ENCODE measurements at regions not wholly inside any gene's neighbourhood (a gene's known extent, or its start where the extent isn't known, plus 50 kb on each side); places are given as distances from the start of the nearest gene placed in this dataset.

DNA sequence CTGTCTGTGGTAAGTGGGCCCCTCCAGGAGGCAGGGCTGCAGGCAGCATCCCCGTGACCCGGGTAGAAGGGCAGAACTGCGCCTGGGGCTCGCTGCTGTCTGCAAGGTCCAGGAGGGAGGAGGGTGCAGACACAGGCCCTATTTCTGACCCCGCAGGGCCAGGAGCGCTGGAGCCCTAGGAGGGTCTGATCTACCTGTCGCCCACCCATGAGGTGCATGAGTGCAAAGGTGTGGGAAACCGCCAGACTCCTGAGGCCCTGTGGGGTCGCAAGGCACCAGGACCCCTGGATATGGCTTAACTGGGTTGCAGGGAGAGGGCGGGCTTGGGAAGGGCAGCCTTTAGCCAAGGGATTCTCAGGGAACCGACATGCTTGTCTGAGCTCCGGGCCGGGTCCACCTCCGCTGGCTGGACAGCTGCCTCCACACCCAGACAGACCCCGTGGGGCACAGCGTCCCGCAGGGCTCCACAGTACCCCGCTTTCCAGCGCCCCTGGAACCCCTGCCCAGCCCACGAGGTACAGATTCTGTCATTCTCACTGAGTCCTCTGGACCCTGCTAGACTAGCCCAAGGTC, 72.9 kb upstream of the TSPAN11 start:
- no peak for TF ChIP-seq FOSL1 (IDR thresholded peaks at IDR 0.05; ENCODE audit: insufficient read depth, low read depth, low read length)
- TF ChIP-seq GTF2F1 (IDR thresholded peaks at IDR 0.05; ENCODE audit: borderline replicate concordance, low read depth, low read length) = no peak
- TF ChIP-seq, protein P1, sequence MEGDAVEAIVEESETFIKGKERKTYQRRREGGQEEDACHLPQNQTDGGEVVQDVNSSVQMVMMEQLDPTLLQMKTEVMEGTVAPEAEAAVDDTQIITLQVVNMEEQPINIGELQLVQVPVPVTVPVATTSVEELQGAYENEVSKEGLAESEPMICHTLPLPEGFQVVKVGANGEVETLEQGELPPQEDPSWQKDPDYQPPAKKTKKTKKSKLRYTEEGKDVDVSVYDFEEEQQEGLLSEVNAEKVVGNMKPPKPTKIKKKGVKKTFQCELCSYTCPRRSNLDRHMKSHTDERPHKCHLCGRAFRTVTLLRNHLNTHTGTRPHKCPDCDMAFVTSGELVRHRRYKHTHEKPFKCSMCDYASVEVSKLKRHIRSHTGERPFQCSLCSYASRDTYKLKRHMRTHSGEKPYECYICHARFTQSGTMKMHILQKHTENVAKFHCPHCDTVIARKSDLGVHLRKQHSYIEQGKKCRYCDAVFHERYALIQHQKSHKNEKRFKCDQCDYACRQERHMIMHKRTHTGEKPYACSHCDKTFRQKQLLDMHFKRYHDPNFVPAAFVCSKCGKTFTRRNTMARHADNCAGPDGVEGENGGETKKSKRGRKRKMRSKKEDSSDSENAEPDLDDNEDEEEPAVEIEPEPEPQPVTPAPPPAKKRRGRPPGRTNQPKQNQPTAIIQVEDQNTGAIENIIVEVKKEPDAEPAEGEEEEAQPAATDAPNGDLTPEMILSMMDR (IDR thresholded peaks at IDR 0.05; ENCODE audit: control extremely low read depth in 1 of 3, insufficient read depth in 1 of 3, low read depth in 1 of 3, low read length in 3 of 3) = no peak
- no peak for TF ChIP-seq GABPA (IDR thresholded peaks at IDR 0.05; ENCODE audit: borderline replicate concordance, insufficient read depth, low read length)
- TF ChIP-seq TEAD4 (IDR thresholded peaks at IDR 0.05; ENCODE audit: low read depth, low read length) = no peak
- TF ChIP-seq SIN3A (conservative IDR thresholded peaks at IDR 0.05 in 1 of 2, IDR thresholded peaks at IDR 0.05 in 1 of 2; ENCODE audit: low read depth in 1 of 2, low read length in 2 of 2) = no peak
- no peak for TF ChIP-seq RFX5 (IDR thresholded peaks at IDR 0.05; ENCODE audit: borderline replicate concordance, low read depth, low read length)
- no peak for TF ChIP-seq JUN (IDR thresholded peaks at IDR 0.05; ENCODE audit: low read depth, low read length)
- TF ChIP-seq EGR1 (IDR thresholded peaks at IDR 0.05; ENCODE audit: borderline replicate concordance, low read depth, low read length) = no peak
